Fibroblast of skin of right biceps (primary cell): ENCODE measurements at regions not wholly inside any gene's neighbourhood (a gene's known extent, or its start where the extent isn't known, plus 50 kb on each side); places are given as distances from the start of the nearest gene placed in this dataset.

Source experiments
- DNase-seq: peaks from one replicate; pipeline ENCODE4 v3.0.0-alpha.2; 2013

DNA sequence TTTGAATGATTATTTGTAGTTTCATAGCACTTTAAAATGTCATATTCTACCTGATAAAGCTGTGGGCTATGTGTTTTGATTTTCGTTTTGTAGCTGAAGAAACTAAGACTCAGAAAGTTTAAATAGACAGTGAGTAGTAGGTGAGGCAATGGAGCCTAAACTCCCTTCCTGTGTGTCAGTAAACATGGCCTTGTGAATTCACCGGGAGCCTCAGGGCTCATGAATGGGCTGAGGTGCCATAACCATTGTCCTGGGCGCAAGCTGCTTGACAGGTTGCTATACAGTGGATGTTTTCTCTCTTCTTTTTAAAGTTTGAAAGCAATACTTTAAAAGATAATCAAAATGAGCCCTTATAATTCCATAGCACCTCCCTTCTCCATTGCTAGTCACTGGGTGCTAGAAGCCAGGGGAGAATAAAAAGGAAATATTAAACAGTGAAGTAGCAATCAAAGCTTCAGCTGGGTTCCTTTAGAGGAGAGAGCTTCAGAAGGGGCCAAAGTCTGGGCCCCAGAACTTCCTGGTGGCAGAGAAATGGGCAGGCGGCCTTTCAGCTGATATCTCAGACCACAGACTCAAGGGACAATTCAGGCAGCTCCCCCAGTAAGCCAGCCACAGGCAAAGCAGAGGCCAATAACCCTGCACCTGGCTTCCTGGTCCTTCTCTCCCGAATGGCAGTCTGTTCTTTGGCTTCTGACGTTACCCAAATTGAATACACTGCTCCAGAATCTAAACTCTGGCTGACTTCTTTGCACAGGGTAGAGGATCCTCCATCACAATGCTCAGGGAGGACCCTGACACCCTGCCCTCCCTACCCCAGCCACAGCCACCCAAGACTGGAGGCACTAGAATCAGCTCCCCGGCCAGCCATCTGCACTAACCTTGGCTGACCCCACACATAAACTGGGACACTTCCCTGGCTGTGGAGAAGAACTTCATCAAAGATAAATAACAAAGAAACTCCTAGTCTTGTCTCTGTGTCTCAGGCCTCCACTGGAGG is 51.8 kb upstream of the NPAS2 start:
- no peak for DNase-seq
